WTC11 (cell line): ENCODE measurements at regions not wholly inside any gene's neighbourhood (a gene's known extent, or its start where the extent isn't known, plus 50 kb on each side); places are given as distances from the start of the nearest gene placed in this dataset.

Source experiments
- ATAC-seq: fragments of 200-7000 bp; cut with Tn5 transposase; 2 replicates; pipeline ENCODE4 v1.10.0; 2021; ENCODE audit warnings: mild to moderate bottlenecking, moderate library complexity
- CTCF ChIA-PET: fragments of 300-600 bp; sonication (Branson Sonifier 250); formaldehyde crosslinking; loops from one replicate; lab custom pipeline; 2021; ENCODE audit warnings: antibody characterized with exemption; lab: Charles Lee
- POLR2A ChIA-PET: fragments of 350-600 bp; sonication (Branson Sonifier 250); formaldehyde crosslinking; loops from one replicate; lab custom pipeline; 2021; ENCODE audit warnings: antibody characterized with exemption; lab: Charles Lee
- DNase-seq: peaks from one replicate; pipeline ENCODE4 v3.0.0; 2021; ENCODE audit warnings: low spot score
- H3K27ac Mint-ChIP-seq: 2 replicates; pipeline ENCODE4 v1.8.0; 2021; ENCODE audit warnings: mixed read lengths
- H3K27me3 Mint-ChIP-seq: 2 replicates; pipeline ENCODE4 v1.8.0; 2021; ENCODE audit warnings: low read depth, mild to moderate bottlenecking, moderate library complexity, mixed read lengths
- H3K36me3 Mint-ChIP-seq: 2 replicates; pipeline ENCODE4 v1.8.0; 2021; ENCODE audit warnings: mixed read lengths
- H3K4me1 Mint-ChIP-seq: 2 replicates; pipeline ENCODE4 v1.8.0; 2022; ENCODE audit warnings: mixed read lengths
- H3K4me3 Mint-ChIP-seq: 2 replicates; pipeline ENCODE4 v1.8.0; 2021; ENCODE audit warnings: mild to moderate bottlenecking, moderate library complexity, mixed read lengths
- H3K9me3 Mint-ChIP-seq: 2 replicates; pipeline ENCODE4 v1.8.0; 2021; ENCODE audit warnings: mixed read lengths
- EMX1 ChIP-seq: fragments of 250-450 bp; sonication (Bioruptor Pico); IDR thresholded peaks from 2 replicates; pipeline ENCODE4 v1.8.0; 2021; ENCODE audit warnings: mild to moderate bottlenecking
- ETV6 ChIP-seq: sonication (generic); formaldehyde crosslinking; IDR thresholded peaks from 2 replicates; pipeline ENCODE4 v1.8.1; 2022; ENCODE audit warnings: mild to moderate bottlenecking, missing genetic modification reagents
- HMGA2 ChIP-seq: fragments of 250-450 bp; sonication (Bioruptor Pico); IDR thresholded peaks from 2 replicates; pipeline ENCODE4 v1.4.0; 2021; ENCODE audit warnings: mild to moderate bottlenecking, moderate library complexity
- JAZF1 ChIP-seq: fragments of 250-450 bp; sonication (Bioruptor Pico); IDR thresholded peaks from 2 replicates; pipeline ENCODE4 v1.9.0; 2021; ENCODE audit warnings: moderate library complexity, mild to moderate bottlenecking, inconsistent platforms
- MYBL2 ChIP-seq: sonication (generic); formaldehyde crosslinking; IDR thresholded peaks from 2 replicates; pipeline ENCODE4 v1.8.1; 2023; ENCODE audit warnings: mild to moderate bottlenecking, moderate library complexity, missing genetic modification reagents
- NFYB ChIP-seq: sonication (generic); formaldehyde crosslinking; conservative IDR thresholded peaks from 2 replicates; pipeline ENCODE4 v1.8.0; 2022; ENCODE audit warnings: low read depth, missing genetic modification reagents
- NR2C2 ChIP-seq: sonication (generic); formaldehyde crosslinking; IDR thresholded peaks from 2 replicates; pipeline ENCODE4 v1.8.0; 2022; ENCODE audit warnings: mild to moderate bottlenecking, missing genetic modification reagents
- OVOL2 ChIP-seq: fragments of 250-450 bp; sonication (Bioruptor Pico); IDR thresholded peaks from 2 replicates; pipeline ENCODE4 v1.9.0; 2021; ENCODE audit warnings: mild to moderate bottlenecking, borderline replicate concordance
- SP1 ChIP-seq: sonication (generic); formaldehyde crosslinking; conservative IDR thresholded peaks from 2 replicates; pipeline ENCODE4 v1.8.1; 2022; ENCODE audit warnings: missing genetic modification reagents
- TEAD4 ChIP-seq: sonication (generic); formaldehyde crosslinking; IDR thresholded peaks from 2 replicates; pipeline ENCODE4 v1.8.0; 2022; ENCODE audit warnings: mild to moderate bottlenecking, missing genetic modification reagents
- TP53 ChIP-seq: sonication (generic); formaldehyde crosslinking; IDR thresholded peaks from 2 replicates; pipeline ENCODE4 v1.8.1; 2023; ENCODE audit warnings: mild to moderate bottlenecking, missing genetic modification reagents
- ZNF121 ChIP-seq: sonication (generic); formaldehyde crosslinking; IDR thresholded peaks from 2 replicates; pipeline ENCODE4 v1.8.0; 2023; ENCODE audit warnings: missing genetic modification reagents
- ZNF138 ChIP-seq: sonication (generic); formaldehyde crosslinking; conservative IDR thresholded peaks from 2 replicates; pipeline ENCODE4 v1.8.1; 2022; ENCODE audit warnings: mild to moderate bottlenecking, moderate library complexity, missing genetic modification reagents
- ZNF423 ChIP-seq: fragments of 250-450 bp; sonication (Bioruptor Pico); IDR thresholded peaks from 2 replicates; pipeline ENCODE4 v2.1.2; 2022; ENCODE audit warnings: mild to moderate bottlenecking, moderate library complexity
- TF ChIP-seq, protein P1 (sequence below): sonication (generic); formaldehyde crosslinking; IDR thresholded peaks from 2 replicates; pipeline ENCODE4 v1.8.0; 2022; ENCODE audit warnings: mild to moderate bottlenecking, missing genetic modification reagents
- TF ChIP-seq, protein P2 (sequence below): fragments of 250-450 bp; sonication (Bioruptor Pico); IDR thresholded peaks from 2 replicates; pipeline ENCODE4 v1.9.0; 2021; ENCODE audit warnings: moderate library complexity, mild to moderate bottlenecking, inconsistent platforms, borderline replicate concordance
- TF ChIP-seq, protein P3 (sequence below): sonication (generic); formaldehyde crosslinking; IDR thresholded peaks from 2 replicates; pipeline ENCODE4 v1.8.0; 2022; ENCODE audit warnings: mild to moderate bottlenecking, missing genetic modification reagents
- TF ChIP-seq, protein P4 (sequence below): sonication (generic); formaldehyde crosslinking; IDR thresholded peaks from 2 replicates; pipeline ENCODE4 v1.8.1; 2022; ENCODE audit warnings: mild to moderate bottlenecking, moderate library complexity, missing genetic modification reagents
- TF ChIP-seq, protein P5 (sequence below): sonication (generic); formaldehyde crosslinking; IDR thresholded peaks from 2 replicates; pipeline ENCODE4 v1.8.0; 2022; ENCODE audit warnings: missing genetic modification reagents
- TF ChIP-seq, protein P6 (sequence below): sonication (generic); formaldehyde crosslinking; IDR thresholded peaks from 2 replicates; pipeline ENCODE4 v1.8.1; 2023; ENCODE audit warnings: mild to moderate bottlenecking, missing genetic modification reagents, moderate library complexity
- TF ChIP-seq, protein P7 (sequence below): fragments of 250-450 bp; sonication (Bioruptor Pico); IDR thresholded peaks from 2 replicates; pipeline ENCODE4 v1.9.0; 2021; ENCODE audit warnings: mild to moderate bottlenecking, borderline replicate concordance

DNA sequence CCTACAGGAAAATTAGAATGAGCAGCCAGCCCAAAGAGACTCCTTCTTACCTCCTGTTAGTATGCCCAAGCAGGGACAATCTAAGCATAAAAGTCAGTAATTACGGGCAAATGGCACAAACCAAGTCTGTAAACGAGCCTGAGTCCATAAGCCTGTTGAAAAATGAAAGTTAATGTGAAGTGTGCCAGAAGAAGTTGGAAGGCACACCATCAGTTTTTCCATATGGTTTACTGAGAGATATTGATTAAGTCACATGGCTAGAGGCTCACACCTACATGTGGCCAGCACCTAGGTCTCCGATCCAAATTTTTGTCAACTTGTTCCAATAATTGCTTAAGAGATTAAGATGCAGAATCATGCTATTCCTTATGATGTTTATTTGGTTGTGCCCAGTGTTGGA is 242.4 kb upstream of the CSF3R start:
- TF ChIP-seq, protein P1, sequence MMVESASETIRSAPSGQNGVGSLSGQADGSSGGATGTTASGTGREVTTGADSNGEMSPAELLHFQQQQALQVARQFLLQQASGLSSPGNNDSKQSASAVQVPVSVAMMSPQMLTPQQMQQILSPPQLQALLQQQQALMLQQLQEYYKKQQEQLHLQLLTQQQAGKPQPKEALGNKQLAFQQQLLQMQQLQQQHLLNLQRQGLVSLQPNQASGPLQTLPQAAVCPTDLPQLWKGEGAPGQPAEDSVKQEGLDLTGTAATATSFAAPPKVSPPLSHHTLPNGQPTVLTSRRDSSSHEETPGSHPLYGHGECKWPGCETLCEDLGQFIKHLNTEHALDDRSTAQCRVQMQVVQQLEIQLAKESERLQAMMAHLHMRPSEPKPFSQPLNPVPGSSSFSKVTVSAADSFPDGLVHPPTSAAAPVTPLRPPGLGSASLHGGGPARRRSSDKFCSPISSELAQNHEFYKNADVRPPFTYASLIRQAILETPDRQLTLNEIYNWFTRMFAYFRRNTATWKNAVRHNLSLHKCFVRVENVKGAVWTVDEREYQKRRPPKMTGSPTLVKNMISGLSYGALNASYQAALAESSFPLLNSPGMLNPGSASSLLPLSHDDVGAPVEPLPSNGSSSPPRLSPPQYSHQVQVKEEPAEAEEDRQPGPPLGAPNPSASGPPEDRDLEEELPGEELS (CRISPR knock-in tag), result no peak
- TF ChIP-seq OVOL2 (no peak), TEAD4 (CRISPR knock-in tag) (no peak), MYBL2 (no peak), TP53 (CRISPR knock-in tag) (no peak), NR2C2 (CRISPR knock-in tag) (no peak), HMGA2 (no peak), EMX1 (CRISPR knock-in tag) (no peak), JAZF1 (CRISPR knock-in tag) (no peak)
- TF ChIP-seq, protein P2, sequence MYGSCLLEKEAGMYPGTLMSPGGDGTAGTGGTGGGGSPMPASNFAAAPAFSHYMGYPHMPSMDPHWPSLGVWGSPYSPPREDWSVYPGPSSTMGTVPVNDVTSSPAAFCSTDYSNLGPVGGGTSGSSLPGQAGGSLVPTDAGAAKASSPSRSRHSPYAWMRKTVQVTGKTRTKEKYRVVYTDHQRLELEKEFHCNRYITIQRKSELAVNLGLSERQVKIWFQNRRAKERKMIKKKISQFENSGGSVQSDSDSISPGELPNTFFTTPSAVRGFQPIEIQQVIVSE, result no peak
- TF ChIP-seq, protein P3, sequence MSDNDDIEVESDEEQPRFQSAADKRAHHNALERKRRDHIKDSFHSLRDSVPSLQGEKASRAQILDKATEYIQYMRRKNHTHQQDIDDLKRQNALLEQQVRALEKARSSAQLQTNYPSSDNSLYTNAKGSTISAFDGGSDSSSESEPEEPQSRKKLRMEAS (CRISPR knock-in tag), result no peak
- TF ChIP-seq, protein P4, sequence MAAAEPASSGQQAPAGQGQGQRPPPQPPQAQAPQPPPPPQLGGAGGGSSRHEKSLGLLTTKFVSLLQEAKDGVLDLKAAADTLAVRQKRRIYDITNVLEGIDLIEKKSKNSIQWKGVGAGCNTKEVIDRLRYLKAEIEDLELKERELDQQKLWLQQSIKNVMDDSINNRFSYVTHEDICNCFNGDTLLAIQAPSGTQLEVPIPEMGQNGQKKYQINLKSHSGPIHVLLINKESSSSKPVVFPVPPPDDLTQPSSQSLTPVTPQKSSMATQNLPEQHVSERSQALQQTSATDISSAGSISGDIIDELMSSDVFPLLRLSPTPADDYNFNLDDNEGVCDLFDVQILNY (CRISPR knock-in tag), result no peak
- Mint-ChIP-seq H3K4me1 (peaks cover 5% of the 10 kb centered on the region), H3K4me3 (no peak overlapping the region), H3K27me3 (peaks cover 8% of the 10 kb centered on the region), H3K9me3 (no peaks in the 10 kb centered on the region), H3K27ac (no peak overlapping the region), H3K36me3 (no peaks in the 10 kb centered on the region)
- DNase-seq, result no peak
- no peak for ATAC-seq
- ChIA-PET CTCF (interaction anchor here (0.6 kb wide), 1 partner anchor 139 kb away, joined by 3 read pairs; no protein-coding TSS in a partner anchor), POLR2A (no interaction called here)

DNA sequence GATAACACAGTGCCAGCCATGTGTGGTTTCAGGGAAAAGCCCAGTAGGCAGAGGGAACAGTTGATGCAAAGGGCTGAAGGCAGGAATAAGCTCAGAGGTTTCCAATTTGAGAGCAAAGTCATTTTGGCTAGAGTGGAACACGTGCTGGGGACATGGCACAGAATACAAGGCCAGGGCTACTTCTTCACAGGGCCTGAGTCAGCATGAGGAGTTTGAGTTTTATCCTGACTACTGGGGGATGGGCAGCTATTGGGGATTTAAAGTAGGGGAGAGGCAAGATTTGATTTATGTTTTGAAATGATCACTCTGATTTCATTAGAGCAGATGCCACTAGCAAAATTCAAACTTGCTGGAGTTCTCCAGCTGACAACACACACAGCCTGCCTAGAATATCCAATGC is 241.1 kb upstream of the CSF3R start:
- Mint-ChIP-seq H3K27me3 (peaks cover 8% of the 10 kb centered on the region), H3K27ac (no peak overlapping the region), H3K4me1 (no peaks in the 10 kb centered on the region), H3K36me3 (no peaks in the 10 kb centered on the region), H3K9me3 (no peaks in the 10 kb centered on the region)
- POLR2A ChIA-PET, result no interaction called here
- no peak for TF ChIP-seq ETV6 (CRISPR knock-in tag)
- TF ChIP-seq, protein P5, sequence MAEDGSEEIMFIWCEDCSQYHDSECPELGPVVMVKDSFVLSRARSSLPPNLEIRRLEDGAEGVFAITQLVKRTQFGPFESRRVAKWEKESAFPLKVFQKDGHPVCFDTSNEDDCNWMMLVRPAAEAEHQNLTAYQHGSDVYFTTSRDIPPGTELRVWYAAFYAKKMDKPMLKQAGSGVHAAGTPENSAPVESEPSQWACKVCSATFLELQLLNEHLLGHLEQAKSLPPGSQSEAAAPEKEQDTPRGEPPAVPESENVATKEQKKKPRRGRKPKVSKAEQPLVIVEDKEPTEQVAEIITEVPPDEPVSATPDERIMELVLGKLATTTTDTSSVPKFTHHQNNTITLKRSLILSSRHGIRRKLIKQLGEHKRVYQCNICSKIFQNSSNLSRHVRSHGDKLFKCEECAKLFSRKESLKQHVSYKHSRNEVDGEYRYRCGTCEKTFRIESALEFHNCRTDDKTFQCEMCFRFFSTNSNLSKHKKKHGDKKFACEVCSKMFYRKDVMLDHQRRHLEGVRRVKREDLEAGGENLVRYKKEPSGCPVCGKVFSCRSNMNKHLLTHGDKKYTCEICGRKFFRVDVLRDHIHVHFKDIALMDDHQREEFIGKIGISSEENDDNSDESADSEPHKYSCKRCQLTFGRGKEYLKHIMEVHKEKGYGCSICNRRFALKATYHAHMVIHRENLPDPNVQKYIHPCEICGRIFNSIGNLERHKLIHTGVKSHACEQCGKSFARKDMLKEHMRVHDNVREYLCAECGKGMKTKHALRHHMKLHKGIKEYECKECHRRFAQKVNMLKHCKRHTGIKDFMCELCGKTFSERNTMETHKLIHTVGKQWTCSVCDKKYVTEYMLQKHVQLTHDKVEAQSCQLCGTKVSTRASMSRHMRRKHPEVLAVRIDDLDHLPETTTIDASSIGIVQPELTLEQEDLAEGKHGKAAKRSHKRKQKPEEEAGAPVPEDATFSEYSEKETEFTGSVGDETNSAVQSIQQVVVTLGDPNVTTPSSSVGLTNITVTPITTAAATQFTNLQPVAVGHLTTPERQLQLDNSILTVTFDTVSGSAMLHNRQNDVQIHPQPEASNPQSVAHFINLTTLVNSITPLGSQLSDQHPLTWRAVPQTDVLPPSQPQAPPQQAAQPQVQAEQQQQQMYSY (CRISPR knock-in tag), result no peak
- no peak for TF ChIP-seq ZNF138 (CRISPR knock-in tag)
- TF ChIP-seq, protein P6, sequence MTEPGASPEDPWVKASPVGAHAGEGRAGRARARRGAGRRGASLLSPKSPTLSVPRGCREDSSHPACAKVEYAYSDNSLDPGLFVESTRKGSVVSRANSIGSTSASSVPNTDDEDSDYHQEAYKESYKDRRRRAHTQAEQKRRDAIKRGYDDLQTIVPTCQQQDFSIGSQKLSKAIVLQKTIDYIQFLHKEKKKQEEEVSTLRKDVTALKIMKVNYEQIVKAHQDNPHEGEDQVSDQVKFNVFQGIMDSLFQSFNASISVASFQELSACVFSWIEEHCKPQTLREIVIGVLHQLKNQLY (CRISPR knock-in tag), result no peak
- no peak for TF ChIP-seq NFYB (CRISPR knock-in tag)
- TF ChIP-seq TP53 (CRISPR knock-in tag), result no peak
- TF ChIP-seq SP1, result no peak
- TF ChIP-seq, protein P7, sequence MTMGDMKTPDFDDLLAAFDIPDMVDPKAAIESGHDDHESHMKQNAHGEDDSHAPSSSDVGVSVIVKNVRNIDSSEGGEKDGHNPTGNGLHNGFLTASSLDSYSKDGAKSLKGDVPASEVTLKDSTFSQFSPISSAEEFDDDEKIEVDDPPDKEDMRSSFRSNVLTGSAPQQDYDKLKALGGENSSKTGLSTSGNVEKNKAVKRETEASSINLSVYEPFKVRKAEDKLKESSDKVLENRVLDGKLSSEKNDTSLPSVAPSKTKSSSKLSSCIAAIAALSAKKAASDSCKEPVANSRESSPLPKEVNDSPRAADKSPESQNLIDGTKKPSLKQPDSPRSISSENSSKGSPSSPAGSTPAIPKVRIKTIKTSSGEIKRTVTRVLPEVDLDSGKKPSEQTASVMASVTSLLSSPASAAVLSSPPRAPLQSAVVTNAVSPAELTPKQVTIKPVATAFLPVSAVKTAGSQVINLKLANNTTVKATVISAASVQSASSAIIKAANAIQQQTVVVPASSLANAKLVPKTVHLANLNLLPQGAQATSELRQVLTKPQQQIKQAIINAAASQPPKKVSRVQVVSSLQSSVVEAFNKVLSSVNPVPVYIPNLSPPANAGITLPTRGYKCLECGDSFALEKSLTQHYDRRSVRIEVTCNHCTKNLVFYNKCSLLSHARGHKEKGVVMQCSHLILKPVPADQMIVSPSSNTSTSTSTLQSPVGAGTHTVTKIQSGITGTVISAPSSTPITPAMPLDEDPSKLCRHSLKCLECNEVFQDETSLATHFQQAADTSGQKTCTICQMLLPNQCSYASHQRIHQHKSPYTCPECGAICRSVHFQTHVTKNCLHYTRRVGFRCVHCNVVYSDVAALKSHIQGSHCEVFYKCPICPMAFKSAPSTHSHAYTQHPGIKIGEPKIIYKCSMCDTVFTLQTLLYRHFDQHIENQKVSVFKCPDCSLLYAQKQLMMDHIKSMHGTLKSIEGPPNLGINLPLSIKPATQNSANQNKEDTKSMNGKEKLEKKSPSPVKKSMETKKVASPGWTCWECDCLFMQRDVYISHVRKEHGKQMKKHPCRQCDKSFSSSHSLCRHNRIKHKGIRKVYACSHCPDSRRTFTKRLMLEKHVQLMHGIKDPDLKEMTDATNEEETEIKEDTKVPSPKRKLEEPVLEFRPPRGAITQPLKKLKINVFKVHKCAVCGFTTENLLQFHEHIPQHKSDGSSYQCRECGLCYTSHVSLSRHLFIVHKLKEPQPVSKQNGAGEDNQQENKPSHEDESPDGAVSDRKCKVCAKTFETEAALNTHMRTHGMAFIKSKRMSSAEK, result no peak
- TF ChIP-seq, protein P3 (CRISPR knock-in tag), result no peak
- no peak for TF ChIP-seq MYBL2
- no peak for TF ChIP-seq ZNF423 (CRISPR knock-in tag)
- TF ChIP-seq EMX1 (CRISPR knock-in tag), result no peak
- no peak for TF ChIP-seq ZNF121
- TF ChIP-seq, all 79 proteins: peak for 0
- DNase-seq (no peak), ATAC-seq (no peak)
- no peak overlapping the region for H3K4me3 Mint-ChIP-seq
- CTCF ChIA-PET, result no interaction called here
